MM.1S (cell line): ENCODE measurements at regions not wholly inside any gene's neighbourhood (a gene's known extent, or its start where the extent isn't known, plus 50 kb on each side); places are given as distances from the start of the nearest gene placed in this dataset.

Experiments used
- EZH2 ChIP-seq: fragments of 300-600 bp; sonication (generic); optimal IDR thresholded peaks from 2 replicates; pipeline ENCODE3; 2017; ENCODE audit warnings: low read depth, mild to moderate bottlenecking, antibody characterized with exemption, low read length, mixed read lengths
- EZH2phosphoT487 ChIP-seq: fragments of 300-600 bp; sonication (generic); IDR thresholded peaks from 2 replicates; pipeline ENCODE4 v1.6.1; 2018; ENCODE audit warnings: antibody characterized with exemption, low read length
- TF ChIP-seq, protein P1 (sequence below): fragments of 300-600 bp; sonication (generic); IDR thresholded peaks from 2 replicates; pipeline ENCODE4 v1.5.1; 2016; ENCODE audit warnings: antibody characterized with exemption, low read length, mixed read lengths

DNA sequence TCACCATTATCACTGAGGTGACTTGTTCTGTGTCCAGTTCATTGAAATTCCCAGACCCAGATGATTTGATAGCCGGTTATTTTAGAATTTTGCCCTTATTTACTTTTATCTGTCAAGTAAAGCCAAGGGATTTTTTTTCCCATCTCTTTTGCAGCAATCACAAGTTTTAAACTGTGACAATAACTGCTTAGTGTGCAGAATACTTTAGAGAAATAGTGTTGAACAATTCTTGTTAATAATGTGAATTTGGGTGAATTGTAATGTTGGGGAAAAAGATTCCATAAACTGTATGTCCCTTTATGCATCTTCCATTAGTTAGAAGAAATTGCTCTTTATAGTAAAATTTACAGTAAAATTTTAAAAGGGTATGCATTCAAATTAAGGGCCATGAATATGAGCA lies 79.5 kb downstream of the SLITRK6 start:
- TF ChIP-seq, protein P1, sequence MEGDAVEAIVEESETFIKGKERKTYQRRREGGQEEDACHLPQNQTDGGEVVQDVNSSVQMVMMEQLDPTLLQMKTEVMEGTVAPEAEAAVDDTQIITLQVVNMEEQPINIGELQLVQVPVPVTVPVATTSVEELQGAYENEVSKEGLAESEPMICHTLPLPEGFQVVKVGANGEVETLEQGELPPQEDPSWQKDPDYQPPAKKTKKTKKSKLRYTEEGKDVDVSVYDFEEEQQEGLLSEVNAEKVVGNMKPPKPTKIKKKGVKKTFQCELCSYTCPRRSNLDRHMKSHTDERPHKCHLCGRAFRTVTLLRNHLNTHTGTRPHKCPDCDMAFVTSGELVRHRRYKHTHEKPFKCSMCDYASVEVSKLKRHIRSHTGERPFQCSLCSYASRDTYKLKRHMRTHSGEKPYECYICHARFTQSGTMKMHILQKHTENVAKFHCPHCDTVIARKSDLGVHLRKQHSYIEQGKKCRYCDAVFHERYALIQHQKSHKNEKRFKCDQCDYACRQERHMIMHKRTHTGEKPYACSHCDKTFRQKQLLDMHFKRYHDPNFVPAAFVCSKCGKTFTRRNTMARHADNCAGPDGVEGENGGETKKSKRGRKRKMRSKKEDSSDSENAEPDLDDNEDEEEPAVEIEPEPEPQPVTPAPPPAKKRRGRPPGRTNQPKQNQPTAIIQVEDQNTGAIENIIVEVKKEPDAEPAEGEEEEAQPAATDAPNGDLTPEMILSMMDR = no peak
- TF ChIP-seq EZH2phosphoT487 (no peak), EZH2 (no peak)
